SK-N-SH (cell line): ENCODE measurements at regions not wholly inside any gene's neighbourhood (a gene's known extent, or its start where the extent isn't known, plus 50 kb on each side); places are given as distances from the start of the nearest gene placed in this dataset.

Experiments
- CTCF ChIA-PET: fragments of 300-600, 350-600 bp; formaldehyde crosslinking; extraction: SDS; loops from one replicate; lab custom pipeline; 2021; lab: Yijun Ruan, JAX
- POLR2A ChIA-PET: fragments of 350-600 bp; sonication (Branson Sonifier 250); formaldehyde crosslinking; extraction: SDS; loops from one replicate; lab custom pipeline; 2020; ENCODE audit warnings: antibody characterized with exemption, inconsistent platforms; lab: Yijun Ruan, JAX
- DNase-seq: peaks from one replicate; pipeline ENCODE4 v3.0.0; 2012
- H2AFZ ChIP-seq: fragments of 200-600 bp; sonication (generic); 2 replicates; pipeline ENCODE4 v1.8.1; 2016; ENCODE audit warnings: antibody characterized with exemption, mild to moderate bottlenecking, low read depth
- H3F3A ChIP-seq: fragments of 200-600 bp; sonication (generic); replicated peaks from 2 replicates; pipeline ENCODE3; 2016; ENCODE audit warnings: antibody characterized with exemption, mild to moderate bottlenecking; ENCODE audit not compliant: insufficient read depth
- H3K27ac ChIP-seq, 2 experiments: fragments of 200-500 bp in 1 of 2; fragments of 200-600 bp in 1 of 2; sonication (Bioruptor generic) in 1 of 2; sonication (generic), shearing (Covaris generic) in 1 of 2; 2 replicates each; pipeline versions ENCODE4 v1.5.1 to v1.6.1; 2014 to 2016; ENCODE audit warnings: low read depth in 2 of 2, inconsistent platforms in 1 of 2, low read length in 1 of 2, mild to moderate bottlenecking in 1 of 2, mixed read lengths in 1 of 2
- H3K27me3 ChIP-seq: fragments of 200-600 bp; sonication (generic), shearing (Covaris generic); 2 replicates; pipeline ENCODE4 v1.6.1; 2016; ENCODE audit warnings: mixed run types; ENCODE audit not compliant: insufficient read depth
- H3K36me3 ChIP-seq, 2 experiments: fragments of 200-500 bp in 1 of 2; fragments of 200-600 bp in 1 of 2; sonication (Bioruptor generic) in 1 of 2; sonication (generic) in 1 of 2; replicated peaks in 1 of 2; 2 replicates each; pipeline versions ENCODE3 to v1.5.1; 2014 to 2016; ENCODE audit warnings: low read length in 1 of 2, mild to moderate bottlenecking in 1 of 2; ENCODE audit not compliant: insufficient read depth in 2 of 2, control insufficient read depth in 1 of 2
- H3K4me1 ChIP-seq, 2 experiments: fragments of 200-500 bp in 1 of 2; fragments of 200-600 bp in 1 of 2; sonication (Bioruptor generic) in 1 of 2; sonication (generic), shearing (Covaris generic) in 1 of 2; 2 replicates each; pipeline versions ENCODE4 v1.5.1 to v1.6.1; 2014 to 2016; ENCODE audit warnings: low read depth in 1 of 2, low read length in 1 of 2, mixed run types in 1 of 2; ENCODE audit not compliant: insufficient read depth in 2 of 2, control insufficient read depth in 1 of 2
- H3K4me2 ChIP-seq: fragments of 200-600 bp; sonication (generic), shearing (Covaris generic); 2 replicates; pipeline ENCODE4 v1.6.1; 2017; ENCODE audit warnings: mixed run types
- H3K4me3 ChIP-seq, 2 experiments: fragments of 200-500 bp in 1 of 2; fragments of 200-600 bp in 1 of 2; sonication (Bioruptor generic) in 1 of 2; sonication (generic), shearing (Covaris generic) in 1 of 2; 2 replicates each; pipeline versions ENCODE4 v1.5.1 to v1.8.1; 2014 to 2016; ENCODE audit warnings: low read depth in 2 of 2, inconsistent platforms in 1 of 2, low read length in 1 of 2, mild to moderate bottlenecking in 1 of 2, mixed read lengths in 1 of 2, moderate library complexity in 1 of 2
- H3K79me2 ChIP-seq: fragments of 200-600 bp; sonication (generic); 2 replicates; pipeline ENCODE4 v1.8.1; 2017; ENCODE audit warnings: mild to moderate bottlenecking; ENCODE audit not compliant: insufficient read depth
- H3K9ac ChIP-seq: fragments of 200-600 bp; sonication (generic); 2 replicates; pipeline ENCODE4 v1.6.1; 2017; ENCODE audit warnings: mixed run types
- H3K9me2 ChIP-seq: fragments of 200-600 bp; sonication (generic); 2 replicates; pipeline ENCODE4 v1.6.1; 2017; ENCODE audit warnings: mixed run types
- H3K9me3 ChIP-seq: fragments of 200-600 bp; sonication (generic); 2 replicates; pipeline ENCODE4 v1.6.1; 2017; ENCODE audit warnings: mixed run types, mild to moderate bottlenecking, moderate library complexity
- H4K20me1 ChIP-seq: fragments of 200-600 bp; sonication (generic); 2 replicates; pipeline ENCODE4 v1.6.1; 2017; ENCODE audit warnings: mild to moderate bottlenecking, mixed run types; ENCODE audit not compliant: insufficient read depth
- CHD2 ChIP-seq: fragments of 150-350 bp; IDR thresholded peaks from 2 replicates; pipeline ENCODE4 v1.6.1; 2018; ENCODE audit warnings: low read length; ENCODE audit not compliant: partially characterized antibody
- EZH2phosphoT487 ChIP-seq: fragments of 200-600 bp; sonication (generic); IDR thresholded peaks from 2 replicates; pipeline ENCODE4 v1.6.1; 2017; ENCODE audit warnings: low read depth, mixed run types, mild to moderate bottlenecking, antibody characterized with exemption, moderate library complexity, borderline replicate concordance
- FOSL2 ChIP-seq: IDR thresholded peaks from 2 replicates; pipeline ENCODE4 v1.4.0; 2012; ENCODE audit warnings: low read depth, mild to moderate bottlenecking, moderate library complexity, borderline replicate concordance
- FOXM1 ChIP-seq: IDR thresholded peaks from 2 replicates; pipeline ENCODE4 v1.4.0; 2012; ENCODE audit warnings: low read depth, mild to moderate bottlenecking
- GATA2 ChIP-seq: sonication (generic); formaldehyde crosslinking; IDR thresholded peaks from 2 replicates; pipeline ENCODE4 v1.5.0; 2020; ENCODE audit warnings: mild to moderate bottlenecking, missing genetic modification reagents
- MXI1 ChIP-seq: IDR thresholded peaks from 2 replicates; pipeline ENCODE4 v1.6.1; 2012; ENCODE audit warnings: mild to moderate bottlenecking, low read depth, low read length, improper control_type of control experiment
- NFIC ChIP-seq: IDR thresholded peaks from 2 replicates; pipeline ENCODE4 v1.4.0; 2012; ENCODE audit warnings: borderline replicate concordance
- NRF1 ChIP-seq: IDR thresholded peaks from 2 replicates; pipeline ENCODE4 v1.6.1; 2012; ENCODE audit warnings: low read depth, mild to moderate bottlenecking, low read length
- RCOR1 ChIP-seq: fragments of 150-350 bp; IDR thresholded peaks from 2 replicates; pipeline ENCODE4 v1.6.1; 2017; ENCODE audit warnings: antibody characterized with exemption, low read length
- SMC3 ChIP-seq: IDR thresholded peaks from 2 replicates; pipeline ENCODE4 v1.6.1; 2012; ENCODE audit warnings: low read depth, low read length, improper control_type of control experiment
- TAF1 ChIP-seq: IDR thresholded peaks from 2 replicates; pipeline ENCODE4 v1.6.1; 2012; ENCODE audit warnings: low read depth, mild to moderate bottlenecking, low read length, moderate library complexity, borderline replicate concordance
- TCF12 ChIP-seq: IDR thresholded peaks from 2 replicates; pipeline ENCODE4 v1.4.0; 2012
- TEAD4 ChIP-seq: IDR thresholded peaks from 2 replicates; pipeline ENCODE4 v1.4.0; 2012; ENCODE audit warnings: mild to moderate bottlenecking, borderline replicate concordance; ENCODE audit not compliant: insufficient read depth
- YY1 ChIP-seq: IDR thresholded peaks from 2 replicates; pipeline ENCODE4 v1.4.0; 2012; ENCODE audit warnings: low read depth, mild to moderate bottlenecking
- whole genome bisulfite sequencing: methylation state at CpG from one replicate; pipeline ENCODE4 v1.1.6; 2017; ENCODE audit warnings: low lambda C conversion rate; 5-methylcytosine and 5-hydroxymethylcytosine counted together
- TF ChIP-seq, protein P1 (sequence below): IDR thresholded peaks from 2 replicates; pipeline ENCODE4; 2012
- TF ChIP-seq, protein P2 (sequence below): IDR thresholded peaks from 2 replicates; pipeline ENCODE4 v1.4.0; 2012; ENCODE audit warnings: low read depth
- TF ChIP-seq, protein P3 (sequence below): fragments of 150-350 bp; IDR thresholded peaks from 2 replicates; pipeline ENCODE4 v1.6.1; 2017; ENCODE audit warnings: antibody characterized with exemption, low read length, low read depth, borderline replicate concordance
- TF ChIP-seq, protein P4 (sequence below): IDR thresholded peaks from 2 replicates; pipeline ENCODE4 v1.4.0; 2012; ENCODE audit warnings: low read depth, borderline replicate concordance

DNA sequence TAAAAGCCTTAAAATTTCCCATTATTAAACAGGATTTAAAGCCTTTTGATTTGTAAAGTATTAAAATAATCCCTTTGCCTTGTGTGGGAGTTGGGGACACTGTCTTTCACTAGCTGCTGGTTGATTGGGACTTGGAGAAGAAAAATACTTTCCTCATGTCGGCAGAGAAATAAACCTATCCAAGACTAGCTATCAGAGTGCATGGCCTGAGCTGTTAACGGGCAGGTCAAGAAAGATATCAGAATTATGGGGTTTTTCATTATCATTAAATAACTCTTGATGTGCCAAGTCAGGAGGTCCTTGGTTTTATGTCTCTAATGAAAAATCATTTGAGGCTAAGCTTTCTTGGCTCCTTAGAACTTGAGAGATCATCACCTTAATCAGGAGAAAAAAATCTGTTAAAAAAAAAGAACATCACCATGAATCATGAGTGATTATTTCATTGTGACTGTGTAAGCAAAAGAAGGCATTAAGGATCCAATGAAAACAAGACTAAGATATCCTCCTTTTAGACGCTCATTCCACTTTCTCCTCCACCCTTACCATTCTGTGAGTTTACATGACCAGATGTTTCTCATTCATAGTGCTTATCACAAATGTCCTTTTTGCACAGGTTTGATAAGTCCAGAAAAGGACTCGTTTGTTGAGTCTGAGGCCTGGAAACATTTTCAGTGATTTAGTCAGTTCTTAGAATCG, 140.4 kb upstream of the EGFLAM start:
- no peaks in the 10 kb centered on the region for H3K9me2 ChIP-seq
- CTCF ChIA-PET, result no interaction called here
- no peaks in the 10 kb centered on the region for H3K9me3 ChIP-seq
- no peak overlapping the region for H3K9ac ChIP-seq
- H4K20me1 ChIP-seq, result no peaks in the 10 kb centered on the region
- H3K27me3 ChIP-seq, result peaks cover 57% of the 10 kb centered on the region; the same call in 1 of the 2 replicates
- POLR2A ChIA-PET, result no interaction called here
- no peaks in the 10 kb centered on the region for H3K4me1 ChIP-seq
- H3K4me3 ChIP-seq, result no peak overlapping the region
- DNase-seq, result no peak
- H3F3A ChIP-seq, result no peaks in the 10 kb centered on the region
- no peak for TF ChIP-seq NFIC
- TF ChIP-seq, protein P1, sequence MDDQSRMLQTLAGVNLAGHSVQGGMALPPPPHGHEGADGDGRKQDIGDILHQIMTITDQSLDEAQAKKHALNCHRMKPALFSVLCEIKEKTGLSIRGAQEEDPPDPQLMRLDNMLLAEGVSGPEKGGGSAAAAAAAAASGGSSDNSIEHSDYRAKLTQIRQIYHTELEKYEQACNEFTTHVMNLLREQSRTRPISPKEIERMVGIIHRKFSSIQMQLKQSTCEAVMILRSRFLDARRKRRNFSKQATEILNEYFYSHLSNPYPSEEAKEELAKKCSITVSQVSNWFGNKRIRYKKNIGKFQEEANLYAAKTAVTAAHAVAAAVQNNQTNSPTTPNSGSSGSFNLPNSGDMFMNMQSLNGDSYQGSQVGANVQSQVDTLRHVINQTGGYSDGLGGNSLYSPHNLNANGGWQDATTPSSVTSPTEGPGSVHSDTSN, result no peak
- TF ChIP-seq, protein P2, sequence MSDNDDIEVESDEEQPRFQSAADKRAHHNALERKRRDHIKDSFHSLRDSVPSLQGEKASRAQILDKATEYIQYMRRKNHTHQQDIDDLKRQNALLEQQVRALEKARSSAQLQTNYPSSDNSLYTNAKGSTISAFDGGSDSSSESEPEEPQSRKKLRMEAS, result no peak
- TF ChIP-seq, protein P3, sequence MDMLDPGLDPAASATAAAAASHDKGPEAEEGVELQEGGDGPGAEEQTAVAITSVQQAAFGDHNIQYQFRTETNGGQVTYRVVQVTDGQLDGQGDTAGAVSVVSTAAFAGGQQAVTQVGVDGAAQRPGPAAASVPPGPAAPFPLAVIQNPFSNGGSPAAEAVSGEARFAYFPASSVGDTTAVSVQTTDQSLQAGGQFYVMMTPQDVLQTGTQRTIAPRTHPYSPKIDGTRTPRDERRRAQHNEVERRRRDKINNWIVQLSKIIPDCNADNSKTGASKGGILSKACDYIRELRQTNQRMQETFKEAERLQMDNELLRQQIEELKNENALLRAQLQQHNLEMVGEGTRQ, result no peak
- TF ChIP-seq FOXM1, result no peak
- TF ChIP-seq TEAD4, result no peak
- no peak for TF ChIP-seq GATA2 (CRISPR knock-in tag)
- no peak for TF ChIP-seq TAF1
- TF ChIP-seq RCOR1, result no peak
- no peaks in the 10 kb centered on the region for H3K79me2 ChIP-seq
- H2AFZ ChIP-seq, result no peak overlapping the region
- 9% methylated on average over 5 of the region's 5 CpGs for WGBS
- H3K36me3 ChIP-seq, result no peaks in the 10 kb centered on the region
- H3K27ac ChIP-seq, result no peak overlapping the region
- H3K4me2 ChIP-seq, result no peak overlapping the region

DNA sequence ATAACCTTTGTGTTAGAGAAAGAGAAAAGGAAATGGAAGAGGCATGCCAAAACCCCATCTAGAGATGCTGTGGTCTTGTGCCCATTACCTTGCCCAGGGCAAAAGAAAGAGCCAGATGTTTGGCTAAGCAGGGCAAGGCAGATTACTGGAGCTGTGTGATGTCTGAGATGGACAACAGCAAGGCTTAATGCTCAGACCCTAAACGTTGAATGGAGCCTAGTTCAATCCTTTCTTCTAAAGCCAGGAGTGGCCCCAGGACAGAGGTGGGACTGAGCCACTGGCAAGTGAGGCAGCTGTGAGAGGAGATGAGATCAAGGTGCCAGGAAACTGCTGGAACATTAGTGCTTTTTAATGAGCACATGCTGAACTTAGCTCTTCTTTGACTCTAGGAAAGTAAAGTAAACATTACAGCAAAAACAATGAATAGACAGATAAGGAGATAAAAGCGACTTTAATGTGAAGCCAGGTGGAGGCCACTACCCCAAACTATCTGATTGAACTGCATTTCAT, 143.0 kb upstream of the EGFLAM start:
- Histone ChIP-seq H3K27ac (no peak overlapping the region), H3K4me1 (no peaks in the 10 kb centered on the region), H3K4me3 (no peak overlapping the region), H4K20me1 (no peaks in the 10 kb centered on the region), H3K36me3 (no peaks in the 10 kb centered on the region), H3K27me3 (peaks cover 57% of the 10 kb centered on the region; the same call in 1 of the 2 replicates), H2AFZ (no peak overlapping the region), H3K9me2 (no peaks in the 10 kb centered on the region), H3F3A (no peaks in the 10 kb centered on the region), H3K4me2 (no peak overlapping the region), H3K79me2 (no peaks in the 10 kb centered on the region), H3K9me3 (no peaks in the 10 kb centered on the region), H3K9ac (no peak overlapping the region)
- TF ChIP-seq NRF1 (no peak), TEAD4 (no peak), TCF12 (no peak), SMC3 (no peak), EZH2phosphoT487 (no peak), MXI1 (no peak), GATA2 (CRISPR knock-in tag) (no peak), NFIC (no peak), TAF1 (no peak), CHD2 (no peak), FOSL2 (no peak), YY1 (no peak)
- TF ChIP-seq, protein P3, result no peak
- TF ChIP-seq, protein P4, sequence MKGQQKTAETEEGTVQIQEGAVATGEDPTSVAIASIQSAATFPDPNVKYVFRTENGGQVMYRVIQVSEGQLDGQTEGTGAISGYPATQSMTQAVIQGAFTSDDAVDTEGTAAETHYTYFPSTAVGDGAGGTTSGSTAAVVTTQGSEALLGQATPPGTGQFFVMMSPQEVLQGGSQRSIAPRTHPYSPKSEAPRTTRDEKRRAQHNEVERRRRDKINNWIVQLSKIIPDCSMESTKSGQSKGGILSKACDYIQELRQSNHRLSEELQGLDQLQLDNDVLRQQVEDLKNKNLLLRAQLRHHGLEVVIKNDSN, result no peak
- TF ChIP-seq, protein P2, result no peak
- ChIA-PET POLR2A (no interaction called here), CTCF (no interaction called here)
- WGBS, result 0% methylated on average over 2 of the region's 2 CpGs
- no peak for DNase-seq
